ENCODE measurements at regions not wholly inside any gene's neighbourhood (a gene's known extent, or its start where the extent isn't known, plus 50 kb on each side); places are given as distances from the start of the nearest gene placed in this dataset.

- no peak for TF ChIP-seq CTCF (IDR thresholded peaks at IDR 0.05)
- no peak for TF ChIP-seq EZH2phosphoT487 (IDR thresholded peaks at IDR 0.05)
These were observed 673.3 kb downstream of the NXPH1 start for GRCh38 chr7:9106747-9107146.
